Hepatocyte (in vitro differentiated cells): ENCODE measurements at regions not wholly inside any gene's neighbourhood (a gene's known extent, or its start where the extent isn't known, plus 50 kb on each side); places are given as distances from the start of the nearest gene placed in this dataset.

Experiments
- EZH2 ChIP-seq: fragments of 200-600 bp; sonication (generic); IDR thresholded peaks from 2 replicates; pipeline ENCODE4 v1.6.1; 2016; ENCODE audit warnings: antibody characterized with exemption, mild to moderate bottlenecking, borderline replicate concordance
- EZH2phosphoT487 ChIP-seq: fragments of 200-600 bp; sonication (generic); IDR thresholded peaks from one replicate; pipeline ENCODE4 v1.6.1; 2018; ENCODE audit warnings: antibody characterized with exemption, mild to moderate bottlenecking, low read depth, moderate library complexity; ENCODE audit not compliant: unreplicated experiment, severe bottlenecking
- TF ChIP-seq, protein P1 (sequence below): fragments of 200-600 bp; sonication (generic); IDR thresholded peaks from 2 replicates; pipeline ENCODE4 v1.5.1; 2016; ENCODE audit warnings: antibody characterized with exemption, mild to moderate bottlenecking; ENCODE audit not compliant: poor library complexity

- TF ChIP-seq, protein P1, sequence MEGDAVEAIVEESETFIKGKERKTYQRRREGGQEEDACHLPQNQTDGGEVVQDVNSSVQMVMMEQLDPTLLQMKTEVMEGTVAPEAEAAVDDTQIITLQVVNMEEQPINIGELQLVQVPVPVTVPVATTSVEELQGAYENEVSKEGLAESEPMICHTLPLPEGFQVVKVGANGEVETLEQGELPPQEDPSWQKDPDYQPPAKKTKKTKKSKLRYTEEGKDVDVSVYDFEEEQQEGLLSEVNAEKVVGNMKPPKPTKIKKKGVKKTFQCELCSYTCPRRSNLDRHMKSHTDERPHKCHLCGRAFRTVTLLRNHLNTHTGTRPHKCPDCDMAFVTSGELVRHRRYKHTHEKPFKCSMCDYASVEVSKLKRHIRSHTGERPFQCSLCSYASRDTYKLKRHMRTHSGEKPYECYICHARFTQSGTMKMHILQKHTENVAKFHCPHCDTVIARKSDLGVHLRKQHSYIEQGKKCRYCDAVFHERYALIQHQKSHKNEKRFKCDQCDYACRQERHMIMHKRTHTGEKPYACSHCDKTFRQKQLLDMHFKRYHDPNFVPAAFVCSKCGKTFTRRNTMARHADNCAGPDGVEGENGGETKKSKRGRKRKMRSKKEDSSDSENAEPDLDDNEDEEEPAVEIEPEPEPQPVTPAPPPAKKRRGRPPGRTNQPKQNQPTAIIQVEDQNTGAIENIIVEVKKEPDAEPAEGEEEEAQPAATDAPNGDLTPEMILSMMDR: no peak
- TF ChIP-seq EZH2phosphoT487 (no peak), EZH2 (no peak)
These were observed 169.9 kb downstream of the COX18 start for GRCh38 chr4:72899621-72900020.
